ENCODE measurements at regions not wholly inside any gene's neighbourhood (a gene's known extent, or its start where the extent isn't known, plus 50 kb on each side); places are given as distances from the start of the nearest gene placed in this dataset.

GRCh38 chr9:71383308-71383940 is 262.0 kb upstream of the TRPM3 start:
- no peak for FAIRE-seq
- no peaks in the 10 kb centered on the region for H3K36me3 ChIP-seq
- H3K4me1 ChIP-seq = no peaks in the 10 kb centered on the region
- TF ChIP-seq, protein P1, sequence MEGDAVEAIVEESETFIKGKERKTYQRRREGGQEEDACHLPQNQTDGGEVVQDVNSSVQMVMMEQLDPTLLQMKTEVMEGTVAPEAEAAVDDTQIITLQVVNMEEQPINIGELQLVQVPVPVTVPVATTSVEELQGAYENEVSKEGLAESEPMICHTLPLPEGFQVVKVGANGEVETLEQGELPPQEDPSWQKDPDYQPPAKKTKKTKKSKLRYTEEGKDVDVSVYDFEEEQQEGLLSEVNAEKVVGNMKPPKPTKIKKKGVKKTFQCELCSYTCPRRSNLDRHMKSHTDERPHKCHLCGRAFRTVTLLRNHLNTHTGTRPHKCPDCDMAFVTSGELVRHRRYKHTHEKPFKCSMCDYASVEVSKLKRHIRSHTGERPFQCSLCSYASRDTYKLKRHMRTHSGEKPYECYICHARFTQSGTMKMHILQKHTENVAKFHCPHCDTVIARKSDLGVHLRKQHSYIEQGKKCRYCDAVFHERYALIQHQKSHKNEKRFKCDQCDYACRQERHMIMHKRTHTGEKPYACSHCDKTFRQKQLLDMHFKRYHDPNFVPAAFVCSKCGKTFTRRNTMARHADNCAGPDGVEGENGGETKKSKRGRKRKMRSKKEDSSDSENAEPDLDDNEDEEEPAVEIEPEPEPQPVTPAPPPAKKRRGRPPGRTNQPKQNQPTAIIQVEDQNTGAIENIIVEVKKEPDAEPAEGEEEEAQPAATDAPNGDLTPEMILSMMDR (IDR thresholded peaks at IDR 0.05) = no peak
- no peaks in the 10 kb centered on the region for H3K27me3 ChIP-seq
- H3K4me3 ChIP-seq = no peak overlapping the region
- intact Hi-C loops (cut with DNase I) = no loop called here
- H3K27ac ChIP-seq = no peak overlapping the region
- ATAC-seq = no peak
- no peak for DNase-seq
- H3K9me3 ChIP-seq = no peaks in the 10 kb centered on the region

DNA sequence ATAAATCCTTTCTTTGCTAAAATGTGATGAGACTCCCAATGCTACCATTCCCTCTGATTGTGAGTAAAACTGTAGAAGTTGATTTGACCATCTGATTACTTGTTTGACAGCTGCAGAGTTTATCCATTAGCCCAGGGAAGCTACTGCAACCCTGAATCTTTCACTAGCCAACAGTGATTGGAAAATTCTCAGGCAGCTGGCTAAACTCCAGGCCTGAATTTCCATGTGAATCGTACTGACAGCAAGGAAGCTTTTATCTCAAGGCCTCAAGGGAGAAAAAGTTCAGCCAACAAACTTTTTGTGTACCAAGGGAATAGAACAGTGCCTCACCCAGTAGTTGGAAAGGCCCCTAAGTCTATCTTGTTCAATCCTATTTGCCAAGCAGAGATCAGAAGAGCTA is 246.7 kb upstream of the TRPM3 start:
- no peak for FAIRE-seq

DNA sequence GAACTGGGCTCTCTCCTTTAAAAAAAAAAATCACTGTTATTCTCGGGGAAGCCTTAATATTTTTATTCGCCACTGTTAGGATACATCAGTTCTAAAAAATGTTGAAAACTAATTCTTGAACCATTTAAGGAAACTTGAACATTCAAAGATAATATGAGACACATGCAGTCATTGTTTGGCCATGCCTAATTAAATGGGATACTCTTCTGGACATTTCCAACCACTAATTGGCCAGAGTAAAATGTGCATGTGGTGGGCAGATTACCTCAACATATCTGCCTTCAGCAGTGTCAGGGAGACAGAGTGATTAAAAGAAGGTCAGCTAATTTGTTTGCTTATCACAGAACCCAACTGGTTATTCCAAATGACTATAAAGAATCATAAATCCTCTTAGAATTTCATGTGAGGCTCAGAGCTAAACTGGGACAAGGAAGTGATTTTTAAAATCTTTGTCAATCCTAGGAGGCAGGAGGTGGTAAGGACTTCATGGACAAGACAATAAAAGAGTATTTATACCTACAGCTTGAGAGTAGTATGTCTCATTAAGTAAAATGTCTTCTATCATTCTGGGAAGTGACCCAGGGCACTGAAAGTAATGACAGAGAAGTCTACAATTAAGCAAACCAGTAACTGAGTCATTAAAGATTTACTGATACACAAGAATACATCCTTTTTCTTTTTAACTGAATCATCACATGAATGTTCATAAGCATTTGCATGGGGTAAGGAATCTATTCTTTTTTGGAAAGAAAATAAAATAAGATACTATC is 242.9 kb upstream of the TRPM3 start:
- FAIRE-seq (no peak), DNase-seq (no peak), ATAC-seq (peak in 1 of 4 donors; percentile 12)
- Histone ChIP-seq H3K27me3 (no peaks in the 10 kb centered on the region), H3K4me3 (no peak overlapping the region), H3K36me3 (no peaks in the 10 kb centered on the region), H3K4me1 (no peaks in the 10 kb centered on the region), H3K27ac (no peak overlapping the region), H3K9me3 (no peaks in the 10 kb centered on the region)
- 76 to 95% methylated on average over 2 of the region's 2 CpGs for WGBS, 2 donors
- intact Hi-C loops (cut with DNase I) = no loop called here
- TF ChIP-seq, protein P1 (IDR thresholded peaks at IDR 0.05) = no peak

More for the DNA sequence above, 246.7 kb upstream of the TRPM3 start:
- ATAC-seq = no peak
- Histone ChIP-seq H3K27me3 (no peaks in the 10 kb centered on the region), H3K4me1 (no peaks in the 10 kb centered on the region), H3K27ac (no peak overlapping the region), H3K36me3 (no peaks in the 10 kb centered on the region), H3K4me3 (no peak overlapping the region), H3K9me3 (no peaks in the 10 kb centered on the region)
- TF ChIP-seq, protein P1 (IDR thresholded peaks at IDR 0.05) = no peak
- intact Hi-C loops (cut with DNase I) = no loop called here
- WGBS, 2 donors = 5 to 11% methylated on average over 1 of the region's 1 CpG
- DNase-seq = no peak

- H3K27ac ChIP-seq = no peak overlapping the region
- DNase-seq (no peak), FAIRE-seq (no peak), ATAC-seq (no peak)
- H3K9me3 ChIP-seq = no peaks in the 10 kb centered on the region
- TF ChIP-seq, protein P1 (IDR thresholded peaks at IDR 0.05) = no peak
- no peak overlapping the region for H3K4me3 ChIP-seq
- no peaks in the 10 kb centered on the region for H3K36me3 ChIP-seq
- no peaks in the 10 kb centered on the region for H3K27me3 ChIP-seq
- intact Hi-C loops (cut with DNase I) = no loop called here
- H3K4me1 ChIP-seq = no peaks in the 10 kb centered on the region
- WGBS, 2 donors = 69 to 76% methylated on average over 4 of the region's 4 CpGs
Measured at GRCh38 chr9:71363286-71363961, 242.0 kb upstream of the TRPM3 start.

Data from pancreas (tissue), 10 donors.